ENCODE measurements at regions not wholly inside any gene's neighbourhood (a gene's known extent, or its start where the extent isn't known, plus 50 kb on each side); places are given as distances from the start of the nearest gene placed in this dataset.
"Not testable (repeated sequence)": the region's sequence is repeated elsewhere in the genome, so short reads cannot be mapped to it uniquely, and the experiment has no call there.

- TF ChIP-seq CTCF (conservative IDR thresholded peaks at IDR 0.05; ENCODE audit: low read length); EZH2phosphoT487 (IDR thresholded peaks at IDR 0.05; ENCODE audit: borderline replicate concordance, low read depth, low read length): not testable (repeated sequence)
Measured at GRCh38 chr16:29116207-29116606, 131.4 kb downstream of the LAT start.
